ENCODE measurements at regions not wholly inside any gene's neighbourhood (a gene's known extent, or its start where the extent isn't known, plus 50 kb on each side); places are given as distances from the start of the nearest gene placed in this dataset.

DNA sequence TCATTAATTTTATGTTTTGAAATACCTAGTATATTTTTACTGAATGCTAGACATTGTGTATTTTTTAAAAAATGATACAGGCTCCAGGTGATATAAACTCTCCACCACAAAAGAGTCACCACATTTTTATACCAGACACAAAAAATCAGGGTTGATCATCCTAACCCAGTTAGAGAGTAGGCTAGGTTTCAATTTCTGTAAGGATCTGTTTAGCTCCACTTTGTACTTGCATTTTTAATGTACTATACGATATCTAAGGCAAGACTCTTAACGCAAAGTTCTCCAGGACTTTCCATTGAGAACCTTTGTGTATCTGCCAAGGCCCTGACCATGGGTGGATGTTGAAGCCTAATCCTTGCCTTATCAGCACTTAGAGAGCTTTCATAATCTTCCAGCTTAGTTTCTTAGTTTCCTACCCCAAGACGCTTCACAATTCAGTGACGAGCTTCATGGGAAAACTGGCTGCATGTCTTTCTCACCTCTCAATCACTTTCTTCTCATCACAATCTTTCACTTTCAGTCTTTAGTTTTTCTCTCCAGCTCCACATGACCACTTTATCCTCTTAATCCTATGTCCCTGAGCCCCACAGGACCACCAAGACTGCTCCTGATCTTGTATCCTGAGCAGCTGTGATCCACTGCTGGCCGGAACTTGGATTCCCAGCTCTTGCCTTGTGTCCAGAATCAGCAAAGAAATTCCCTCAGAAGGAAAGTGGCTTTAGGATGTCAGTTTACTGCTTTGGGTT is 635.8 kb downstream of the RNF144A start:
- no peak overlapping the region for H3K4me2 ChIP-seq
- H3K27ac ChIP-seq = no peak overlapping the region
- FAIRE-seq (no peak), ATAC-seq (no peak), DNase-seq (ENCODE audit: low read depth in 1 of 2, low spot score in 1 of 2) (no peak)
- H3K4me1 ChIP-seq = no peaks in the 10 kb centered on the region
- no peak overlapping the region for H3K4me3 ChIP-seq
- TF ChIP-seq HOXA7 (CRISPR knock-in tag; IDR thresholded peaks at IDR 0.05) (no peak), SMC3 (IDR thresholded peaks at IDR 0.05) (no peak)
- POLR2A ChIA-PET = no interaction called here
- 27% methylated on average over 5 of the region's 5 CpGs for WGBS (ENCODE audit: missing lambda C conversion rate)
- no peaks in the 10 kb centered on the region for H3K9me3 ChIP-seq
- CTCF ChIA-PET = no interaction called here

DNA sequence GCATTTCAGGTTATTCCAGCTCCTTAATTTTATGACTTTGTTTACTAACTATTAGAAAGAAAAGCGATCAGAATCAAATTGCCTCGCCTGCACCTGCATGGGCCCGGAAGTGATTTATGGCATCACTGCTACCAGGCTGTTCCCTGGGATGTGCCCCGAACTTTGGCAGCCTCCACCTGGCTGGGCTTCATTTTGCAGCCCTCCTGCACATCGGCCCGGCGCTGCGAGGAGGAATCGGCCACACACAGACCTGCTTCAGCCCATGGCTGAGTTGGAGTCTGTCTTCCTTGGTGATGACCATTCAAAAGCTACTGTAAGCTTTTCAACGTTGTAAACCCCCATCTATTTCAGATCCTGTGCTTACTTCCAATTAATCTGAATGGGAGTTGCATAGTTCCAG is 638.0 kb downstream of the RNF144A start:
- ATAC-seq (no peak), DNase-seq (ENCODE audit: low read depth in 1 of 2, low spot score in 1 of 2) (no peak), FAIRE-seq (no peak)
- Histone ChIP-seq H3K27ac (no peak overlapping the region), H3K4me3 (no peak overlapping the region), H3K4me1 (no peaks in the 10 kb centered on the region), H3K9me3 (no peaks in the 10 kb centered on the region), H3K4me2 (no peak overlapping the region)
- WGBS (ENCODE audit: missing lambda C conversion rate) = 26% methylated on average over 10 of the region's 10 CpGs
- CTCF ChIA-PET = interaction anchor here (0.6 to 0.8 kb wide), 3 partner anchors 9 to 120 kb away, joined by 3 read pairs; no protein-coding TSS in a partner anchor
- POLR2A ChIA-PET = no interaction called here
- TF ChIP-seq, protein P1, sequence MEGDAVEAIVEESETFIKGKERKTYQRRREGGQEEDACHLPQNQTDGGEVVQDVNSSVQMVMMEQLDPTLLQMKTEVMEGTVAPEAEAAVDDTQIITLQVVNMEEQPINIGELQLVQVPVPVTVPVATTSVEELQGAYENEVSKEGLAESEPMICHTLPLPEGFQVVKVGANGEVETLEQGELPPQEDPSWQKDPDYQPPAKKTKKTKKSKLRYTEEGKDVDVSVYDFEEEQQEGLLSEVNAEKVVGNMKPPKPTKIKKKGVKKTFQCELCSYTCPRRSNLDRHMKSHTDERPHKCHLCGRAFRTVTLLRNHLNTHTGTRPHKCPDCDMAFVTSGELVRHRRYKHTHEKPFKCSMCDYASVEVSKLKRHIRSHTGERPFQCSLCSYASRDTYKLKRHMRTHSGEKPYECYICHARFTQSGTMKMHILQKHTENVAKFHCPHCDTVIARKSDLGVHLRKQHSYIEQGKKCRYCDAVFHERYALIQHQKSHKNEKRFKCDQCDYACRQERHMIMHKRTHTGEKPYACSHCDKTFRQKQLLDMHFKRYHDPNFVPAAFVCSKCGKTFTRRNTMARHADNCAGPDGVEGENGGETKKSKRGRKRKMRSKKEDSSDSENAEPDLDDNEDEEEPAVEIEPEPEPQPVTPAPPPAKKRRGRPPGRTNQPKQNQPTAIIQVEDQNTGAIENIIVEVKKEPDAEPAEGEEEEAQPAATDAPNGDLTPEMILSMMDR (IDR thresholded peaks at IDR 0.05) = no peak
- TF ChIP-seq ZFP36 (IDR thresholded peaks at IDR 0.05; ENCODE audit: borderline replicate concordance, partially characterized antibody) = no peak
- TF ChIP-seq, protein P2, sequence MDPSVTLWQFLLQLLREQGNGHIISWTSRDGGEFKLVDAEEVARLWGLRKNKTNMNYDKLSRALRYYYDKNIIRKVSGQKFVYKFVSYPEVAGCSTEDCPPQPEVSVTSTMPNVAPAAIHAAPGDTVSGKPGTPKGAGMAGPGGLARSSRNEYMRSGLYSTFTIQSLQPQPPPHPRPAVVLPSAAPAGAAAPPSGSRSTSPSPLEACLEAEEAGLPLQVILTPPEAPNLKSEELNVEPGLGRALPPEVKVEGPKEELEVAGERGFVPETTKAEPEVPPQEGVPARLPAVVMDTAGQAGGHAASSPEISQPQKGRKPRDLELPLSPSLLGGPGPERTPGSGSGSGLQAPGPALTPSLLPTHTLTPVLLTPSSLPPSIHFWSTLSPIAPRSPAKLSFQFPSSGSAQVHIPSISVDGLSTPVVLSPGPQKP (IDR thresholded peaks at IDR 0.05; ENCODE audit: low read depth, low read length) = no peak

DNA sequence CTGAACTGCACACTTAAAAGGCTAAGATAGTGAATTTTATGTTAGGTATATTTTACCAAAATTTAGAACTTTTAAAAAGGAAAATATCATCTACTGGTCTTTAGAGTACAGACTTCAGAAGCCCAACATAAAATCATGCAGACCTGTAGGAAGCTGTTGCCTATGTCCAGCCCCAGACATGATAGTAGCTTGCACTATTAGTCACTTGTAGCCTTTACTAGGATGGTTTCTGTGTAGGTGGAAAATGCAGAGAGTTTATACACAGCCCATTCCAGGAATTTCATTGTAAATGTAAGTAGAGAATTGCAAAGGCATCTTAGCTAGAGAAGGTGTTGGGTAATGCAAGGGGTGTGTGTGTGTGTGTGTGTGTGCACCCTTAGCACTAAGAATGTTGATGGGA is 640.2 kb downstream of the RNF144A start:
- TF ChIP-seq MAFK (IDR thresholded peaks at IDR 0.05; ENCODE audit: partially characterized antibody) (no peak), POLR2A (IDR thresholded peaks at IDR 0.05; ENCODE audit: low read length) (no peak), CHD2 (IDR thresholded peaks at IDR 0.05; ENCODE audit: low read length, partially characterized antibody) (no peak), FOSL2 (IDR thresholded peaks at IDR 0.05) (no peak), FOSL2 (CRISPR knock-in tag; IDR thresholded peaks at IDR 0.05) (no peak), BHLHE40 (IDR thresholded peaks at IDR 0.05; ENCODE audit: low read depth, low read length) (no peak), ZNF302 (CRISPR knock-in tag; IDR thresholded peaks at IDR 0.05) (no peak), FOXS1 (CRISPR knock-in tag; IDR thresholded peaks at IDR 0.05) (no peak), HDAC2 (IDR thresholded peaks at IDR 0.05) (no peak), ZFP36 (IDR thresholded peaks at IDR 0.05; ENCODE audit: borderline replicate concordance, partially characterized antibody) (no peak), JUNB (IDR thresholded peaks at IDR 0.05) (no peak), NFE2L2 (conservative IDR thresholded peaks at IDR 0.05; ENCODE audit: low read length) (no peak), EP300 (IDR thresholded peaks at IDR 0.05) (no peak), HEYL (CRISPR knock-in tag; IDR thresholded peaks at IDR 0.05) (no peak), KDM5A (IDR thresholded peaks at IDR 0.05) (no peak), RNF2 (IDR thresholded peaks at IDR 0.05; ENCODE audit: borderline replicate concordance, low read depth) (no peak), SMC3 (IDR thresholded peaks at IDR 0.05) (no peak), TP53 (CRISPR knock-in tag; IDR thresholded peaks at IDR 0.05) (no peak)
- TF ChIP-seq, protein P3, sequence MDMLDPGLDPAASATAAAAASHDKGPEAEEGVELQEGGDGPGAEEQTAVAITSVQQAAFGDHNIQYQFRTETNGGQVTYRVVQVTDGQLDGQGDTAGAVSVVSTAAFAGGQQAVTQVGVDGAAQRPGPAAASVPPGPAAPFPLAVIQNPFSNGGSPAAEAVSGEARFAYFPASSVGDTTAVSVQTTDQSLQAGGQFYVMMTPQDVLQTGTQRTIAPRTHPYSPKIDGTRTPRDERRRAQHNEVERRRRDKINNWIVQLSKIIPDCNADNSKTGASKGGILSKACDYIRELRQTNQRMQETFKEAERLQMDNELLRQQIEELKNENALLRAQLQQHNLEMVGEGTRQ (IDR thresholded peaks at IDR 0.05) = no peak
- TF ChIP-seq, protein P1 (IDR thresholded peaks at IDR 0.05) = no peak
- TF ChIP-seq, protein P4, sequence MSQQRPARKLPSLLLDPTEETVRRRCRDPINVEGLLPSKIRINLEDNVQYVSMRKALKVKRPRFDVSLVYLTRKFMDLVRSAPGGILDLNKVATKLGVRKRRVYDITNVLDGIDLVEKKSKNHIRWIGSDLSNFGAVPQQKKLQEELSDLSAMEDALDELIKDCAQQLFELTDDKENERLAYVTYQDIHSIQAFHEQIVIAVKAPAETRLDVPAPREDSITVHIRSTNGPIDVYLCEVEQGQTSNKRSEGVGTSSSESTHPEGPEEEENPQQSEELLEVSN (IDR thresholded peaks at IDR 0.05; ENCODE audit: borderline replicate concordance, low read depth) = no peak
- Histone ChIP-seq H3K9me3 (no peaks in the 10 kb centered on the region), H3K4me1 (no peaks in the 10 kb centered on the region), H3K27ac (no peak overlapping the region), H3K4me3 (no peak overlapping the region), H3K4me2 (no peak overlapping the region)
- POLR2A ChIA-PET = no interaction called here
- ATAC-seq (no peak), FAIRE-seq (no peak), DNase-seq (ENCODE audit: low read depth in 1 of 2, low spot score in 1 of 2) (no peak)
- CTCF ChIA-PET = interaction anchor here (0.5 to 1.1 kb wide), 2 partner anchors 49 to 309 kb away, joined by 3 read pairs; no protein-coding TSS in a partner anchor
